GM12872 (cell line): ENCODE measurements at regions not wholly inside any gene's neighbourhood (a gene's known extent, or its start where the extent isn't known, plus 50 kb on each side); places are given as distances from the start of the nearest gene placed in this dataset.

Experiments
- TF ChIP-seq, protein P1 (sequence below): IDR thresholded peaks from 3 replicates; pipeline ENCODE4 v1.5.1; 2011; ENCODE audit warnings: low read depth, mild to moderate bottlenecking, low read length, moderate library complexity; ENCODE audit not compliant: insufficient read depth

DNA sequence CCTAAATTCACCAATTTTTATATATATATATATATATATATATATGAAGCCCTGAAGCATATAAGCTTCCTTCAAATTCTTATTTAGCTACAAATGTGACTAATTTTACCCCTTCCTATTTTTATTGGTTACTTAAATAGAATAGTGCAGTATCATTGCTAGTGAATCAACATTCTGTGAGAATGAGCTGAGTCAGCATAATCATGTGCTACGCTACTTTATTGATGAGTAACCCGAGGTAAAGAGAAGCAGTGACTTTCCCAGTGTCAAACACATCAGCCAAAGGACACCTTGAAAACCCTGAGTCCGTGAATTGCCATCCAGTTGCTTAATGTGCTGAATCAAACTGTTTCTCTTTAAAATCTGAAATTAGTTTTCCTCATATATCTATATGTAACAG, 546.2 kb downstream of the DMRTA1 start:
- TF ChIP-seq, protein P1, sequence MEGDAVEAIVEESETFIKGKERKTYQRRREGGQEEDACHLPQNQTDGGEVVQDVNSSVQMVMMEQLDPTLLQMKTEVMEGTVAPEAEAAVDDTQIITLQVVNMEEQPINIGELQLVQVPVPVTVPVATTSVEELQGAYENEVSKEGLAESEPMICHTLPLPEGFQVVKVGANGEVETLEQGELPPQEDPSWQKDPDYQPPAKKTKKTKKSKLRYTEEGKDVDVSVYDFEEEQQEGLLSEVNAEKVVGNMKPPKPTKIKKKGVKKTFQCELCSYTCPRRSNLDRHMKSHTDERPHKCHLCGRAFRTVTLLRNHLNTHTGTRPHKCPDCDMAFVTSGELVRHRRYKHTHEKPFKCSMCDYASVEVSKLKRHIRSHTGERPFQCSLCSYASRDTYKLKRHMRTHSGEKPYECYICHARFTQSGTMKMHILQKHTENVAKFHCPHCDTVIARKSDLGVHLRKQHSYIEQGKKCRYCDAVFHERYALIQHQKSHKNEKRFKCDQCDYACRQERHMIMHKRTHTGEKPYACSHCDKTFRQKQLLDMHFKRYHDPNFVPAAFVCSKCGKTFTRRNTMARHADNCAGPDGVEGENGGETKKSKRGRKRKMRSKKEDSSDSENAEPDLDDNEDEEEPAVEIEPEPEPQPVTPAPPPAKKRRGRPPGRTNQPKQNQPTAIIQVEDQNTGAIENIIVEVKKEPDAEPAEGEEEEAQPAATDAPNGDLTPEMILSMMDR, result no peak

DNA sequence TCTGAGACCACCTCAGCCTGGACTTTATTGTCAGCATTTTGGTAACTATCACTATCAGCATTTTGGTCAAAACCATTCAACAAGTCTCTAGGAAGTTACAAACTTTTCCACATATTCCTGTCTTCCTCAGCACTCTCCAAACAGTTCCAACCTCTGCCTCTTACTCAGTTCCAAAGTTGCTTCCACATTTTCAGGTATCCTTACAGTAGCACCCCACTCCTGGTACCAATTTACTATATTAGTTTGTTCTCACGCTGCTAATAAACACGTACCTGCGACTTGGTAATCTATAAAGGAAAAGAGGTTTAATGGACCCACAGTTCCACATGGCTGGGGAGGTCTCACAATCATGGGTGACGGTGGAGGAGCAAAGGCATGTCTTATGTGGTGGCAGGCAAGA, 551.3 kb downstream of the DMRTA1 start:
- TF ChIP-seq, protein P1, result no peak

DNA sequence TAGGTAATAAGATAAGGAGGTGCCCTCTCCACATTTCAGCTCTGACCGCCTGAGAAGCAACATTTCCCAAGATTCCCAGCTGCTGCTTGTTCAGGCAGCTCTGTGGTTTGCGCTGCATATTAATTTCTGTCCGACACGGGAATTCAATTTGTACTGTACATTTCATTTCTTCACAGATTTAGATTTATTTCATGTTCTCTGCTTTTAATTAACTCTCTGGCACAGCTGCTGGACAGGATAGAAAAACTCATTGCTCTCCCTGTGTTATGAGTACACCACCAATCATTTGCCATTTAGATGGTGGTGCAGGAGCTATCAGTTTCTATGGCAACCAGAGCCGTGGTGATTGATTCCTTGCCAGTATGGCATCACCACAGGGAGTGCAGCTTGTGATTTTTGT, 558.5 kb downstream of the DMRTA1 start:
- TF ChIP-seq, protein P1, result no peak

DNA sequence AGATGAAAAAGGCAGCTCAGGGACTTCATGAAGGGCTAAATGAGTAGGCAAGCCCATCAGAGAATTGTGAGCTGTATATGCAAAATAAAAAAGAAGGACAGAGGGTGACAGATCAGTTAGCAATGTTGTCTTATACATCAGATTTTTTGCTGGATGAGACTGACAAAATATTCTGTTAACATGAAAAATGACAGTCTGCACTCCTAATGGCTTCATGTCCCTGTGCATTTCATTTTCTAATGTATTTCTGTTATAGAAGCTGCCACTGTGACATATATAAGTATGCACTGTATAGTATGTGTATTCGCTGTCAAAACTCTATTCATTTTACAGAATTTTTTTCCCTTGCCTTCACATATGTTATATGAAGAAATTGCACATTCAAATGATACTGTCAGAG, 559.5 kb downstream of the DMRTA1 start:
- TF ChIP-seq, protein P1, result no peak

DNA sequence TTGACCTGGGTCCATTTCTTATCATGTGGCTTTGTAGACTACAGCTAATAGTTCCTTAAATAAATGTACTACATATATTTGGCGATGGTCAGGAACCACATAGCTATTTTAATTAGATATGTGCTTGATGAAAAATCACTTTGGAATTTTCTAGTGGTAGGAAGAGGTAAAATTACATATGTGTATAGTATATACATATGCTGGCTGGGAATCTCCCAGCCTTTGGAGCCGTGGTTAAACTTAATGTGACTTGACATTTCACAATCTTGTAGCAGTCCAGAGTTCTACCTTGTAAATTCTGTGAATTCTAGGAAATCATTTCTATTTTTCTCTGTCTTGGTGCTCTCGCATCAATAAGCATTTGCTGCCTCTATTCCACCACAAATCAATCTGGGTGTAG, 565.0 kb downstream of the DMRTA1 start:
- TF ChIP-seq, protein P1, result no peak

DNA sequence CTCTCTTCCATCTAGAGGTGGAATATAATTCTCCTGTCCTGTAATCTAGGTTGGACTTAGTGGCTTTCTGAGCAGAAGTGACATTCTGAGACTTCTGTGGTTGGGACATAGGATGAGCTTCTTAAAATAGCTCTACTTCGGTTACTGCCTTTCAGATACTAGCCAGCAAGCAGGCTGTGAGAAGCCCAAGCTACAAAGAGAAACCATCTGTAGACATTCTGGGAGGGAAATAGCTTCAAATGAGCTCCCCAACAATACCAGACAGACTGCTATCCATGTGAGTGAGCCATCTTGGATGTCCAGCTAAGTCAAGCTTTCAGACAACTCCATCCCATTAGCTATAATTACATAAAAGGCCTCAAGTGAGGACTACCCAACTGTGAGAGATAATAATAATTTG, 568.9 kb downstream of the DMRTA1 start:
- TF ChIP-seq, protein P1, result no peak

DNA sequence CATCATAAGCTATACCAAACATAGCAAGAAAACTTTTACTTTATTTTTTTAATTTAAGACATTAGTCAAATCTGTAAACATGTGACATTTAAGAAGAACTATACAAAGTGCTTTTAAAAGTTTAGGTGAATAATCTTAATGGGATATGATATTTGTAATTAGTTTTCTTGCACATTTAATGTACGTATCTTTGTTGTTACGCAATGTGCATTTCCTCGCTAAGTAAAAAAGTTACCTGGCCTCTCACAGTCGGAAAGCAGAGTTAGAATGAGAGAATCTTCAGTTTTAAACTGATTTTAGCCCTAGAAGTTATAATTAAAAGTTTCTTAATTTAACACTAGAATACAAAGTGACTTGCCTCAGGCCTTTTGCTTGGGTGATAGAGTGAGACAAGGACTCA, 589.8 kb downstream of the DMRTA1 start:
- TF ChIP-seq, protein P1, result no peak

DNA sequence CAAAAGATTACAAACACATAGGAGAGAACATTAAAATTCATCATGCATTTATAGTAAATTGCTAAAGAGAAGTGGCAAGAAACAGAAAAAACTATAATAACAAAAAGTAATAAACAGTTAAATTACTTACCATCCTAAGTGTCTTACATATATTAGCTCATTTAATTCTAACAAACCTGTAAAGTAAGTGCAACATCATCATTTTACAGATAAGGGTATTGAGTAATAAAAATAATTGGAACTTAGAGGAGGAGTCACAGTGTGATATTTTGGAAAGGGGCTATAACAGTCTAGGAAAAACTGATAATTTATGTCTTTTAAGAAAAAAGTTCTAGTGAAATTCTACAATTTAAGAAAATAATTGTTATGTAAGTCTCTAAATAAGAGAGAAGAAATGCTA, 592.8 kb downstream of the DMRTA1 start:
- TF ChIP-seq, protein P1, result no peak
